GM06990 (cell line): ENCODE measurements at regions not wholly inside any gene's neighbourhood (a gene's known extent, or its start where the extent isn't known, plus 50 kb on each side); places are given as distances from the start of the nearest gene placed in this dataset.

Experiments
- DNase-seq: peaks from one replicate; pipeline ENCODE4 v3.0.0-alpha.2; 2011; ENCODE audit not compliant: insufficient read length; ENCODE audit errors: extremely low read depth
- H3K27me3 ChIP-seq: replicated peaks from 2 replicates; pipeline ENCODE4 v1.6.0; 2011; ENCODE audit warnings: low read length; ENCODE audit not compliant: control insufficient read depth, insufficient read depth
- H3K36me3 ChIP-seq: 2 replicates; pipeline ENCODE4 v1.5.1; 2011; ENCODE audit warnings: low read length; ENCODE audit not compliant: control insufficient read depth, insufficient read depth
- H3K4me3 ChIP-seq: replicated peaks from 2 replicates; pipeline ENCODE4 v1.5.1; 2011; ENCODE audit warnings: low read depth, mild to moderate bottlenecking, control low read depth, low read length
- CTCF ChIP-seq: IDR thresholded peaks from 2 replicates; pipeline ENCODE4 v1.5.1; 2011; ENCODE audit warnings: low read length, control low read depth, mild to moderate bottlenecking, inconsistent platforms; ENCODE audit not compliant: insufficient read depth, poor library complexity, severe bottlenecking

- no peaks in the 10 kb centered on the region for H3K36me3 ChIP-seq
- TF ChIP-seq CTCF = no peak
- H3K4me3 ChIP-seq = no peak overlapping the region
- no peak for DNase-seq
- no peaks in the 10 kb centered on the region; the same call in 1 of the 2 replicates for H3K27me3 ChIP-seq
Observed at GRCh38 chr2:128646091-128646490, 327.4 kb upstream of the HS6ST1 start.

GRCh38 chr2:128646691-128647090 is 328.0 kb upstream of the HS6ST1 start:
- no peak overlapping the region for H3K4me3 ChIP-seq
- H3K36me3 ChIP-seq = no peaks in the 10 kb centered on the region
- no peak for DNase-seq
- no peaks in the 10 kb centered on the region; the same call in 1 of the 2 replicates for H3K27me3 ChIP-seq
- no peak for TF ChIP-seq CTCF

- no peaks in the 10 kb centered on the region; the same call in 1 of the 2 replicates for H3K27me3 ChIP-seq
- no peaks in the 10 kb centered on the region for H3K36me3 ChIP-seq
- no peak for TF ChIP-seq CTCF
- DNase-seq = no peak
- H3K4me3 ChIP-seq = no peak overlapping the region
Observed at GRCh38 chr2:128651000-128651399, 332.3 kb upstream of the HS6ST1 start.

- TF ChIP-seq CTCF = no peak
- DNase-seq = no peak
- H3K36me3 ChIP-seq = no peaks in the 10 kb centered on the region
- H3K4me3 ChIP-seq = no peak overlapping the region
- H3K27me3 ChIP-seq = no peaks in the 10 kb centered on the region
Observed at GRCh38 chr2:128654408-128654807, 335.7 kb upstream of the HS6ST1 start.

- Histone ChIP-seq H3K27me3 (no peaks in the 10 kb centered on the region; the same call in 1 of the 2 replicates), H3K4me3 (no peak overlapping the region), H3K36me3 (no peaks in the 10 kb centered on the region)
- DNase-seq = no peak
- TF ChIP-seq CTCF = no peak
Observed at GRCh38 chr2:128660836-128661235, 342.2 kb upstream of the HS6ST1 start.

GRCh38 chr2:128661311-128661710 is 342.6 kb upstream of the HS6ST1 start:
- no peak for DNase-seq
- H3K36me3 ChIP-seq = no peaks in the 10 kb centered on the region
- no peak overlapping the region for H3K4me3 ChIP-seq
- no peaks in the 10 kb centered on the region; the same call in 1 of the 2 replicates for H3K27me3 ChIP-seq
- no peak for TF ChIP-seq CTCF
